HG02759 (cell line): ENCODE measurements at regions not wholly inside any gene's neighbourhood (a gene's known extent, or its start where the extent isn't known, plus 50 kb on each side); places are given as distances from the start of the nearest gene placed in this dataset.
"Not testable (repeated sequence)": the region's sequence is repeated elsewhere in the genome, so short reads cannot be mapped to it uniquely, and the experiment has no call there.

Experiments used
- ATAC-seq: cut with Tn5 transposase; IDR thresholded peaks from one replicate; pipeline ENCODE4 v1.9.1; 2021; ENCODE audit warnings: mild to moderate bottlenecking, moderate library complexity; ENCODE audit not compliant: unreplicated experiment

- ATAC-seq, result no peak
These were observed 339.7 kb downstream of the SATB1 start for GRCh38 chr3:18085429-18085828.

DNA sequence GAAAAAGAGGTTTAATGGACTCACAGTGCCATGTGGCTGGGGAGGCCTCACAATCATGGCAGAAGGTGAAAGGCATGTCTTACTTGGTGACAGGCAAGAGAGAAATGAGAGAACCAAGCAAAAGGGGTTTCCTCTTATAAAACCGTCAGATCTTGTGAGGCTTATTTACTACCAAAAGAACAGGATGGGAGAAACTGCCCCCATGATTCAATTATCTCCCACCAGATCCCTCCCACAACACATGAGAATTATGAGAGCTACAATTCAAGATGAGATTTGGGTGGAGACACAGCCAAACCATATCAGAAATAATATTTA, 340.8 kb upstream of the TBC1D5 start:
- not testable (repeated sequence) for ATAC-seq

DNA sequence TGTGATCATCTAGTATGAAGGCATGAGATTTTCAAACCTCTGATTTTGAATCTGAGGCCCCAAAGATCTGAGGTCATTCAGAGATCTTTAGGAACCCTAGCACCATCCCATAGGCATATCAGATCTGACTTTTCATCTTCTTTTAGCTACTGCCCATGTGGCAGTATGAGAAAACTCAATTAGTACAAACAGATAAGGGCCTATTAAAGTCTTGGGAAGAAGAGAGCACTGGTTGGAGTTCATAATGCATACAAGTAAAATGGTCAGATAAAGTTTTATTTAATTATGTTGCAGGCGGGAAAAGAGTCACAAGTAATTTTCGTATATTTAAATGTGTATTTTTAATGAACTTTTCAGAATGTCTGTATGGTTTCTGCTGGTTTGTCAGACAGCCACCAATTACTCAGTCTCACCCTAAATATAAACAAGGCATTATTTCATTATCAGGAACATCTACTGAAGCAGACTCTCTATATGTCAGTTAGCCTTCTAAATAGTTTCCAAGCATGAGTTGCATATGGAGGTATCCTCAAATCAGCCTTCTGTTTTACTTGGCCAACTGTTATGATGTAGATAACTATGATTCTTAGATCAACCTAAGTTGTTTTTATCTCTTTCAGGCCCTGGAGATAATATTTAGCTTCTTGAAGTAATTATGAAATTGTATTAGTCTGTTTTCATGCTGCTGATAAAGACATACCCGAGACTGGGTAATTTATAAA, 340.3 kb upstream of the TBC1D5 start:
- ATAC-seq, result no peak

DNA sequence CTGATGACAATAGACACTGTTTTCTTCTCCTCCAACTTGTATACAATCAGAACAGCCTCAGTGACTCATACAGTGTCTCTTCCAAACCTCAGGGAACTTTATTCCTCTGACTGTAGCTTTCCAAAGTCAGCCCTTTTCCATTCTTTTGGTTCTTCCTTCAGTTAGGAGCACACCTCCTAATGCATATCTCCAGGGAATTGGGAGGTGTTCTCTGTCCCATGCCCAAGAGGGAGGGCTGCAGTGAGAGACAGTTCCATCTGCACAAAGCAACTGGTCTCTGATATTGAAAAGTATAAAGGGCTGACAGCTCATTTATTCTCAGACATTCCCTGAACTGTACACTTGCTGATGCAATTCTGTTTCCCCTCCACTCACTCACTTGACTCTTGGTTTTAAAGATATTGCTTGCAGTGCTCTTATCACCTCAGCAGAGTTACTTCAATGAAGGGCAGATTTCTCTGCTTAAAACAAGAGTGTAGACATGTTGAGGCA, 337.8 kb upstream of the TBC1D5 start:
- no peak for ATAC-seq

GRCh38 chr3:18079739-18080138, 337.3 kb upstream of the TBC1D5 start:
- ATAC-seq, result no peak

GRCh38 chr3:18079062-18079461, 336.6 kb upstream of the TBC1D5 start:
- ATAC-seq, result no peak

GRCh38 chr3:18077128-18077840, 334.9 kb upstream of the TBC1D5 start:
- no peak for ATAC-seq

- ATAC-seq, result no peak
These were observed 333.9 kb upstream of the TBC1D5 start for GRCh38 chr3:18076301-18076700.

DNA sequence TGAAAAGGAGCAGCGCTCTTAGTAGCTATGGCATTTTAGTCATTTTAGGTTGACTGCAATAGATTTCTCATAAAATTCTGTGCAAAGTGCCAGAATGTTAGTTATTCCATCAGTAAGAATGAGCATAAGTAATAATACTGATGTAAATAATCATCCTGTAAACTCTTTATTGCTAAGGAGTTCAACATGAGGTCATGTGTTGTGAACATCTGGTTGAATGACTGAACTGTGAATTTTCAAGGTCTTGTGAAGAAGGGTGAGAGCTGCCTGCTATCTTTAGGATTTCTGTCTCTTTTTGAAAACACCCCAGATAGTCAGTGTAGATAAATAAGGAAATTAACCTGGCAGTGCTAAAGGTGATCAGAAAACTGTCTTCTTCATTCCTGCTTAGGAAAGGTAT, 333.4 kb upstream of the TBC1D5 start:
- ATAC-seq, result no peak

DNA sequence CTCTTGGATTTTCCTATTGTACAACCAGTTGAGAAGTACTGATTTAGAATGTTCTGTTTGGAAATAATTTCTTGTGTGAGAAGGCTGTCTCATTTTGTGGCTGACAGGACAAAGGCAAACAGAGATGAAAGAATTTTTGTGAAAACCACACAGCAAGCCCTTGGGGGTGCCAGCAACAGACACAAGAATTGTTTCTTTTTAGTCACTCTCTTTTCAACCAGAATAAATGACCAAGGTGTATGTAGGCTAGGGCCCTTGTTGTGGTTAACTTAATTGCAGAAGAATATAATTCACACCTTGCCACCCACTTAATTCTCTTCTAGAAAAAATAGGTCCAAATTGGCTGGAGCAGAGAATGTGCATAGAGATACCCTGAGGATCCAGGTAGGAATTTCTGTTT, 329.4 kb upstream of the TBC1D5 start:
- ATAC-seq, result no peak

- ATAC-seq, result no peak
These were observed 328.5 kb upstream of the TBC1D5 start for GRCh38 chr3:18070944-18071343.

GRCh38 chr3:18070231-18070630, 327.8 kb upstream of the TBC1D5 start:
- no peak for ATAC-seq

- no peak for ATAC-seq
These were observed 327.1 kb upstream of the TBC1D5 start for GRCh38 chr3:18069568-18069967.

- ATAC-seq, result no peak
These were observed 324.6 kb upstream of the TBC1D5 start for GRCh38 chr3:18066899-18067582.

DNA sequence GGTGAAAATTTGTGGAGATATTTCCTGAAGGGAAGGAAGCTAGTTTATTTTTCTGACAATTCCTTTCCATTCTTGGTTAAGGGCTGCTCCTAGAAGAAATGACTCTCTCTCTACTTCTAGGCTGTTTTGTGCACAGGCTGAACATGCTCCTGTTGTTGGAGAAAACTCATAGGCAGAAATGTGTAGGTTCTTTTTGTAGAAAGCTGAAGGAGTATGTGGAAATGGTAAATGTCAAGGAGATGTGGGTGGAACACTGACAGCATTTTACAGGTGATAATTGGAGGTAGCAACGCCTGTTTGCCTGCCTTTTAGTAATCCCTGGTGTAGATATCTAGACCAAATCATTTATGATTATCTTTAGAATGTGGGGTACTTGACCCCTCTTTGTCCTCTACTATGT, 322.2 kb upstream of the TBC1D5 start:
- no peak for ATAC-seq

DNA sequence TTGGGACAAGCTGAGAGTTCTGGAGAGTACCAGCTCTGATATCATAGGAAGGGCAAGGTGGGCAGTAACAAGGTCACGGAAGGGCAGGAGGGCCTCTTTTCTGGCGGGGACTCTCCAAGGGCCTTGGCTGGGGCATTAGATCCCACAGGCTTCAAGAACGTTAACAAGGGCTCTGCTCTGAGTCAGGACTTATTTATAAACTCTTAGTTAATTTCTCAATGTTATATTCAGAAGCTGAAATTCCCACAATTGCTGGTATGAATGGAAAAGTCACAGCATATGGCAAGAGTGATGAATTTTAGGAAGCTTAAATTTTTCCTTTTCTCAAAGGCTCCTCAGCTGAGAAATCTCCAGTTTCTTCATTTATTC, 320.2 kb upstream of the TBC1D5 start:
- no peak for ATAC-seq

DNA sequence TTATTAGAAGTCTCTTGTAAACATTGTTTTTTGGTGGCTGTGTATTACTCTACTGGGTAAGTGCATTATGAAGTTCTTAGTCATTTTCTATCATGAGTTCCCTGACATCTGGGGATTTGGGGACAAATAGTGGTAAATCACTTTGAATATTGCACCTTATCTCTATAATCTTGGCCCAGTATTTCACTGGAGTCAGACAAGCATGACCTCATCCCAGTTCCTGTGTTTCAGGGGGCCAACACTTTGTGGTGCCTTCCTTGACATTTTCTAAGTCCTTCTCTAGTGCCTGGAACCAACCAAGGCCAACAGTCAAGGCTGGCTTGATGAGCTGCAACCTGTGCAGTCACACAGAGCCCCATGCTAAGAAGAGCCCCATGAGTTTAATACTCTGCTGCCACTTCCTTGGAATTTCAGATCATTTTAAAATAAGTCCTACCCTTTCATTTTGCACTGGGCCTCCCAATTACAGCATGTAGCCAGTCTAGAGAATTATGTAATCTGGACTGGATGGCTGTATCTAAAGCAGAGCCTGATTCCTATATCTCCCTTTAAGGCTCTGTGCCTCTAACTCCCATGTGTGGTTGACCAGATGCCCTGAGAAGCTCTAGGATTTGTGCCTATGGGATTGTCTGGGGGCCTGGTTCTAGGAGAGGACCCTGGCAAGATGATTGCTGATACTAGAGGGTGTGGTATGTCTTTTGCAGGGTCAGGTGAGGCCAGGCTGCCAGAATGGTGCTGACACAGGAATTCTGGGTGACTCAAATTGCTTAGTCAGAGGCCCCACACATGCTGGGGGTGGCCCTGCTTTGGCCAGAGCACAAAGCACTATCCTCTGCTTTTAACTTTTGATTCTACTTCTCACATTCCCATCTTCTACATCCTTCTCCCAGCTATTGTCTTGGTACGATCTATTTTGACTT, 319.6 kb upstream of the TBC1D5 start:
- ATAC-seq, result no peak

DNA sequence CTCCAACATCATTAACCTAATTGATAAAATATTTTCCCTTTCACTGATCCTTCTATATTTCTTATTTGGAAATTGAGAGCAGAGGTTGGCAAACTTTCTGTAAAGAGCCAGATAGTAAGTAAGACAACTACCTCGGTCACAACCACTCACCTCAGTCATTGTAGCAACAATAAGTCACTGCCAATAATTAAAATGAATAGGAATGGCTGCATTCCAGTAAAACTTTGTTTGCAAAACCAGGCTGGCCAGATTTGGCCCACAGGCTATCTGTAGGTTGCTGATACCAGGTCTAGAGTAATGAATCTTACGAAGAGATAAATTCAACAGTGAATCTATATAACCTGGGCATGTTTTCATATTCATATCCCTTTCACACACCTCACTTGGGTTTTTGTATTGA, 316.2 kb upstream of the TBC1D5 start:
- ATAC-seq, result no peak

GRCh38 chr3:18057471-18058091, 315.1 kb upstream of the TBC1D5 start:
- ATAC-seq, result no peak

- no peak for ATAC-seq
These were observed 312.2 kb upstream of the TBC1D5 start for GRCh38 chr3:18054625-18055024.

GRCh38 chr3:18051306-18051705, 308.9 kb upstream of the TBC1D5 start:
- ATAC-seq, result no peak
